Peyer's patch (tissue), 4 donors: ENCODE measurements at regions not wholly inside any gene's neighbourhood (a gene's known extent, or its start where the extent isn't known, plus 50 kb on each side); places are given as distances from the start of the nearest gene placed in this dataset.

Source experiments
- DNase-seq, 3 donors: peaks; one replicate each; pipeline ENCODE4 v3.0.0-alpha.2; 2017 to 2019
- H3K27ac ChIP-seq, 4 donors: fragments of 200-600 bp; sonication (generic); one replicate each; pipeline ENCODE4 v1.5.1; 2016 to 2019
- H3K27me3 ChIP-seq, 2 donors: fragments of 200-600 bp; sonication (generic); one replicate each; pipeline ENCODE4 v1.5.1; 2019
- H3K36me3 ChIP-seq, 3 donors: fragments of 200-600 bp; sonication (generic); one replicate each; pipeline ENCODE4 v1.5.1; 2016 to 2019
- H3K4me1 ChIP-seq, 4 donors: fragments of 200-600 bp; sonication (generic); one replicate each; pipeline ENCODE4 v1.5.1; 2016 to 2019
- H3K4me3 ChIP-seq, 4 donors: fragments of 200-600 bp; sonication (generic); 1 replicate in 3 of 4; 2 replicates in 1 of 4; pipeline ENCODE4 v1.5.1; 2016 to 2019; ENCODE audit warnings: mild to moderate bottlenecking in 1 of 4
- H3K9me3 ChIP-seq, 4 donors: fragments of 200-600 bp; sonication (generic); one replicate each; pipeline ENCODE4 v1.5.1; 2016 to 2019; ENCODE audit warnings: mild to moderate bottlenecking in 1 of 4
- POLR2A ChIP-seq, 2 donors: fragments of 450-650 bp; IDR thresholded peaks; one replicate each; pipeline ENCODE4 v1.5.1; 2017; ENCODE audit warnings: antibody characterized with exemption in 2 of 2, mild to moderate bottlenecking in 2 of 2, moderate library complexity in 2 of 2
- TF ChIP-seq, protein P1 (sequence below), 6 experiments: fragments of 450-650 bp in 4 of 6; fragments of 200-600 bp in 2 of 6; sonication (generic) in 1 of 6; IDR thresholded peaks; one replicate each; pipeline ENCODE4 v1.5.1; 2017 to 2019; ENCODE audit warnings: antibody characterized with exemption in 6 of 6, mild to moderate bottlenecking in 3 of 6, moderate library complexity in 1 of 6

DNA sequence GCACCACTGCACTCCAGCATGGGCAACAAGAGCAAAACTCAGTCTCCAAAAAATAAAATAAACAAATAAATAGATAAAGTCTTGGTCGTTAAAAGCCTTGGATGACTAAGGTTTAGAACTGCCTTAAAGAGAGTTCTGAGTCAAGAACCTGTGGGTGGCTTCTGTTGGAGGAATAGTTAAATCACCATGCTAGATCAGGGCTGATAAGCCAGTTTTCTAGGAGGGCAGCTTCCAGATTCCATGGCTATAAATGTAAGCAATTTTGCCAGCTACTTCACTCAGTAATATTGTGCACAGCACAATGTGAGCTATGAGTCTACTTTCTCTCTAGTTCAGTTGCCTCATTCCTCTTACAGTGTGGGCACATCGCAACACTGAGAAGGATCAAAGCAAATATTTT is 242.1 kb upstream of the NUDT12 start:
- TF ChIP-seq, protein P1, sequence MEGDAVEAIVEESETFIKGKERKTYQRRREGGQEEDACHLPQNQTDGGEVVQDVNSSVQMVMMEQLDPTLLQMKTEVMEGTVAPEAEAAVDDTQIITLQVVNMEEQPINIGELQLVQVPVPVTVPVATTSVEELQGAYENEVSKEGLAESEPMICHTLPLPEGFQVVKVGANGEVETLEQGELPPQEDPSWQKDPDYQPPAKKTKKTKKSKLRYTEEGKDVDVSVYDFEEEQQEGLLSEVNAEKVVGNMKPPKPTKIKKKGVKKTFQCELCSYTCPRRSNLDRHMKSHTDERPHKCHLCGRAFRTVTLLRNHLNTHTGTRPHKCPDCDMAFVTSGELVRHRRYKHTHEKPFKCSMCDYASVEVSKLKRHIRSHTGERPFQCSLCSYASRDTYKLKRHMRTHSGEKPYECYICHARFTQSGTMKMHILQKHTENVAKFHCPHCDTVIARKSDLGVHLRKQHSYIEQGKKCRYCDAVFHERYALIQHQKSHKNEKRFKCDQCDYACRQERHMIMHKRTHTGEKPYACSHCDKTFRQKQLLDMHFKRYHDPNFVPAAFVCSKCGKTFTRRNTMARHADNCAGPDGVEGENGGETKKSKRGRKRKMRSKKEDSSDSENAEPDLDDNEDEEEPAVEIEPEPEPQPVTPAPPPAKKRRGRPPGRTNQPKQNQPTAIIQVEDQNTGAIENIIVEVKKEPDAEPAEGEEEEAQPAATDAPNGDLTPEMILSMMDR (IDR thresholded peaks at IDR 0.05) = no peak
- TF ChIP-seq POLR2A (IDR thresholded peaks at IDR 0.05) = no peak
- Histone ChIP-seq H3K36me3 (no peaks in the 10 kb centered on the region), H3K4me1 (no peaks in the 10 kb centered on the region), H3K27me3 (no peaks in the 10 kb centered on the region), H3K4me3 (no peak overlapping the region), H3K9me3 (no peaks in the 10 kb centered on the region), H3K27ac (no peak overlapping the region)
- DNase-seq = no peak

DNA sequence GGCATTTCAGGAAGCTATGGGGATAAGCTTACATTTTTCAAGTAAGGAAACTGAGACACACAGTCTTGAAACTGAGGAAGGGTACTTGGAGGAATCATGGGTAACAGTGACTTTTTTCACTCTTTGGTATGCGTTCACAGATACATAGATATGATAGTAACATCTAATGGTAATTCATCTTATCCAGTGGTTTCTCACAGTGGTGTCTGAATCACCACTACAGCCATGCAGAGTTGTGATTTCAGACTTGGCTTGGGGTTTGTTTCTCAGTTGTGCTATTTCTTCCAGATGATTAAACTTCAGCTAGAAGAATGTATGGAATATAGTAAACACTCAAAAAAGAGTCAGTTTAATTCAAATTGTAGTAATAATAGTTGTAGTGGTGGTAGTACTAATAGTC is 239.1 kb upstream of the NUDT12 start:
- TF ChIP-seq POLR2A (IDR thresholded peaks at IDR 0.05) = no peak
- TF ChIP-seq, protein P1 (IDR thresholded peaks at IDR 0.05) = no peak
- no peaks in the 10 kb centered on the region for H3K27me3 ChIP-seq
- H3K4me3 ChIP-seq = no peak overlapping the region
- no peaks in the 10 kb centered on the region for H3K36me3 ChIP-seq
- H3K4me1 ChIP-seq = no peaks in the 10 kb centered on the region
- H3K27ac ChIP-seq = no peak overlapping the region
- DNase-seq = no peak
- H3K9me3 ChIP-seq = peaks cover 0 to 2% (median 0%) of the 10 kb centered on the region in 4 donors

DNA sequence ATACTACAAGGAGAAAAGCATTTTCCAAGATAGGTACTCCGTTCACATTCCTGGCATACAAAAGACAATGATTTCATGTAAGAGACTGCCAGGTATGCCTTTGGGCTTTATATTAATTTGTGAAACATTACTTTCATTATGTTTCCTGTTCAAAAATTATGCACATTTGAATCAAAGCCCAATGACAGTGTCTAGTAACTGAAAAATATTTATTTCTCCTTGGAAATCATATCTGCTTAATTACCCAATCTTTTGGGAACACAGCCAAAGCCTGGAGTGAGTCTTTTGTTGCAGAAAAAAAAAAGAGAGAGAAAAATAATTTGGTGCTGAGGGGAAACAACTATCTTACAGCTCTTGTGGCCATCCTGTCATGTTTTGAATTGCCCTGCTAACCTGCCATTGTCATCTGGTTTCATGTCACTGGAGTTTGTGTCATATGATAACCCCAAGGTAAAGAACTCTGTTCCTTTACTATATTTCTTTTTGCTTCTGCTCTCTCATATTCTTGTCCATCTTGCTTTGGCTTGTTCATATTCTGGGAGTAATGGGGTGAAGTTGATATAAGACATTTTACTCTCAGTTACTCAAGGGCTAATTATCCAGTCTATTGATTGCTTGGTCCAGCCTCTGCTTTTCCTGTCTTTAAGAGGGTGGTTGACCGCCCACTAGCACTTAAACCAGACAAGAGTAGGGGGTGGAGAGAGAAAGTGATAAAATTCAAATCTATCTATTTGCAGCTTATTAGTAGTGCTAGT is 238.3 kb upstream of the NUDT12 start:
- H3K4me3 ChIP-seq = no peak overlapping the region
- no peaks in the 10 kb centered on the region for H3K27me3 ChIP-seq
- H3K36me3 ChIP-seq = no peaks in the 10 kb centered on the region
- no peaks in the 10 kb centered on the region for H3K4me1 ChIP-seq
- TF ChIP-seq, protein P1 (IDR thresholded peaks at IDR 0.05) = no peak
- TF ChIP-seq POLR2A (IDR thresholded peaks at IDR 0.05) = no peak
- DNase-seq = no peak
- peaks cover 0 to 3% (median 0%) of the 10 kb centered on the region in 4 donors for H3K9me3 ChIP-seq
- no peak overlapping the region for H3K27ac ChIP-seq

DNA sequence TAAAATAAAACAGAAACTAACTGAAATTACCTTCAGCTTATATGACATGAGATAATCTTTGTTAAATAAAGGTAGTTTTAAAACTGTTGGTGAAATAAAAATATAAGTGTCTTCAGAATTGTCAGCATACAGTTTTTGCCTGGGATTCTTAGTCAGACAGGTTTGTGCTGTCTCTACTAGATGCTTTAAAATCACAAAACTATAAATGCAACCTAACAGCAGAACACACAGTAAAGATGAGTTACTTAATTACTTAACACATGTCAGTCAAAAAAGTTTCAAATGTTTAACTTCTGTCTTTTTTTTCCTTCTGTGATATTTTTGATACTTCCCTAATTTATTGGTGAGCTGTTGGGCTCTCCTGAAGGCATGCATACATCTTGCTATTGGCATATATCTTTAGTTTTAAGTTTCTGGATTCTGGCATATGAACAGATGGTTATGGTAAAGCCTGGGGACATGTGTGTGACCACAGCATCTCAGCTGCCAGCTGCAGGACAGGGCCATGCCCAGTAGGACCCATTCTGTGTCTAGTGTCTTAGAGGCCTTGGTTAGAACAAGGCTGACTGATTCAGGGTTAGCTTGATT is 231.1 kb upstream of the NUDT12 start:
- peaks cover 0 to 10% (median 4%) of the 10 kb centered on the region in 4 donors for H3K9me3 ChIP-seq
- DNase-seq = no peak
- no peaks in the 10 kb centered on the region for H3K27me3 ChIP-seq
- H3K27ac ChIP-seq = no peak overlapping the region
- TF ChIP-seq POLR2A (IDR thresholded peaks at IDR 0.05) = no peak
- TF ChIP-seq, protein P1 (IDR thresholded peaks at IDR 0.05) = no peak
- H3K4me3 ChIP-seq = no peak overlapping the region
- no peaks in the 10 kb centered on the region for H3K36me3 ChIP-seq
- H3K4me1 ChIP-seq = no peaks in the 10 kb centered on the region

DNA sequence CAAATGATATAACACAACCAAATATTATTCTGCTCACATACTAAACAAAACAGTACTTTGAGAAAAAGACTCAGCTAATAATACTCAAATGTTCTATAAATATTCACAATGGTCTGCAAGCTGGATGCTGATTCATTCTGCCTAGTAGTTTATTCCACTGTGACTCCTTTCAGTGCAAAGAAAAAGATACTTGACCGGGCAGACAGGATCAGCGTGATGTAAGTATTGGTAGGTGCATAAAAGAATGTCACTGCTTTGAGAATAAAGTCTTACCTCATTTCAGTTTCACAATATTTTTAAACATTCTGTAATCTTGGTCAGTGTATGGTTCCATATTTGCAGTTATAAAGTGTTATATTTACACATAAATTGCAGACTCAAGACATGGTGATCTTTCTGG is 223.0 kb upstream of the NUDT12 start:
- Histone ChIP-seq H3K9me3 (peaks cover 0 to 4% (median 0%) of the 10 kb centered on the region in 4 donors), H3K4me3 (no peak overlapping the region), H3K36me3 (no peaks in the 10 kb centered on the region), H3K27me3 (no peaks in the 10 kb centered on the region), H3K4me1 (no peaks in the 10 kb centered on the region), H3K27ac (no peak overlapping the region)
- no peak for TF ChIP-seq POLR2A (IDR thresholded peaks at IDR 0.05)
- TF ChIP-seq, protein P1 (IDR thresholded peaks at IDR 0.05) = no peak
- DNase-seq = no peak
